ENCODE measurements at regions not wholly inside any gene's neighbourhood (a gene's known extent, or its start where the extent isn't known, plus 50 kb on each side); places are given as distances from the start of the nearest gene placed in this dataset.
A peak's percentile ranks its signal among the peaks of the same experiment; 100 is the strongest.

GRCh38 chr10:113264333-113265131 lies 288.3 kb upstream of the HABP2 start:
- Mint-ChIP-seq H3K36me3 (no peaks in the 10 kb centered on the region), H3K9me3 (no peaks in the 10 kb centered on the region), H3K4me1 (peaks cover 0 to 17% (median 0%) of the 10 kb centered on the region in 4 donors), H3K4me3 (no peak overlapping the region), H3K27ac (no peak overlapping the region), H3K27me3 (peaks cover 9 to 40% (median 16%) of the 10 kb centered on the region in 5 donors)
- POLR2A ChIA-PET, result no interaction called here
- ATAC-seq (no peak), DNase-seq (no peak)

- DNase-seq, result no peak
- Mint-ChIP-seq H3K36me3 (no peaks in the 10 kb centered on the region), H3K9me3 (no peaks in the 10 kb centered on the region), H3K27me3 (peaks cover 13 to 36% (median 14%) of the 10 kb centered on the region in 5 donors), H3K4me1 (peaks cover 0 to 16% (median 0%) of the 10 kb centered on the region in 4 donors), H3K27ac (no peak overlapping the region), H3K4me3 (no peak overlapping the region)
- ATAC-seq, result no peak
- POLR2A ChIA-PET, result no interaction called here
Measured at GRCh38 chr10:113266147-113266546, 286.7 kb upstream of the HABP2 start.

- no peak for DNase-seq
- H3K36me3 Mint-ChIP-seq, result no peaks in the 10 kb centered on the region
Measured at GRCh38 chr10:113267619-113268562, 285.0 kb upstream of the HABP2 start.

GRCh38 chr10:113269333-113269732 lies 283.5 kb upstream of the HABP2 start:
- DNase-seq (no peak), ATAC-seq (no peak)
- POLR2A ChIA-PET, result no interaction called here
- H3K27ac Mint-ChIP-seq, result no peak overlapping the region
- peaks cover 2 to 14% (median 10%) of the 10 kb centered on the region in 5 donors for H3K27me3 Mint-ChIP-seq
- peaks cover 0 to 1% (median 0%) of the 10 kb centered on the region in 9 donors for H3K9me3 Mint-ChIP-seq
- no peak overlapping the region for H3K4me3 Mint-ChIP-seq
- H3K36me3 Mint-ChIP-seq, result no peaks in the 10 kb centered on the region
- H3K4me1 Mint-ChIP-seq, result peaks cover 0 to 16% (median 0%) of the 10 kb centered on the region in 4 donors

More at GRCh38 chr10:113267619-113268562, 285.0 kb upstream of the HABP2 start:
- Mint-ChIP-seq H3K4me3 (no peak overlapping the region), H3K4me1 (peaks cover 0 to 7% (median 0%) of the 10 kb centered on the region in 4 donors), H3K27me3 (peaks cover 7 to 19% (median 13%) of the 10 kb centered on the region in 5 donors), H3K9me3 (no peaks in the 10 kb centered on the region), H3K27ac (no peak overlapping the region)
- no peak for ATAC-seq
- POLR2A ChIA-PET, result no interaction called here

- POLR2A ChIA-PET, result no interaction called here
- H3K4me1 Mint-ChIP-seq, result peaks cover 0 to 13% (median 0%) of the 10 kb centered on the region in 4 donors
- H3K9me3 Mint-ChIP-seq, result peaks cover 0 to 32% (median 15%) of the 10 kb centered on the region in 9 donors
- H3K4me3 Mint-ChIP-seq, result no peak overlapping the region
- H3K27ac Mint-ChIP-seq, result no peak overlapping the region
- no peak for ATAC-seq
- DNase-seq, result no peak
- H3K36me3 Mint-ChIP-seq, result peaks cover 0 to 28% (median 0%) of the 10 kb centered on the region in 3 donors
- H3K27me3 Mint-ChIP-seq, result peaks cover 0 to 8% (median 7%) of the 10 kb centered on the region in 5 donors
Measured at GRCh38 chr10:113272511-113272910, 280.3 kb upstream of the HABP2 start.

- no peak for ATAC-seq
- Mint-ChIP-seq H3K27ac (peak overlapping the region in 2 of 10 donors; percentile 26 to 45), H3K9me3 (peaks cover 0 to 32% (median 15%) of the 10 kb centered on the region in 9 donors), H3K27me3 (peaks cover 0 to 8% (median 6%) of the 10 kb centered on the region in 5 donors), H3K4me3 (peak overlapping the region in 1 of 10 donors; percentile 15), H3K36me3 (peaks cover 0 to 28% (median 0%) of the 10 kb centered on the region in 3 donors), H3K4me1 (peaks cover 0 to 12% (median 0%) of the 10 kb centered on the region in 4 donors)
- POLR2A ChIA-PET, result no interaction called here
- no peak for DNase-seq
Measured at GRCh38 chr10:113273181-113274163, 279.4 kb upstream of the HABP2 start.

GRCh38 chr10:113274176-113274829 lies 278.6 kb upstream of the HABP2 start:
- Mint-ChIP-seq H3K4me1 (peaks cover 0 to 12% (median 0%) of the 10 kb centered on the region in 4 donors), H3K9me3 (peaks cover 0 to 32% (median 15%) of the 10 kb centered on the region in 9 donors), H3K4me3 (no peak overlapping the region), H3K27ac (no peak overlapping the region), H3K27me3 (peaks cover 0 to 8% (median 7%) of the 10 kb centered on the region in 5 donors), H3K36me3 (peaks cover 0 to 28% (median 0%) of the 10 kb centered on the region in 3 donors)
- DNase-seq (no peak), ATAC-seq (no peak)
- POLR2A ChIA-PET, result no interaction called here

- no peak overlapping the region for H3K27ac Mint-ChIP-seq
- peaks cover 0 to 32% (median 15%) of the 10 kb centered on the region in 9 donors for H3K9me3 Mint-ChIP-seq
- H3K27me3 Mint-ChIP-seq, result peaks cover 0 to 4% (median 2%) of the 10 kb centered on the region in 5 donors
- ATAC-seq (no peak), DNase-seq (no peak)
- H3K36me3 Mint-ChIP-seq, result peaks cover 0 to 28% (median 0%) of the 10 kb centered on the region in 3 donors
- no peak overlapping the region for H3K4me3 Mint-ChIP-seq
- peaks cover 0 to 6% (median 0%) of the 10 kb centered on the region in 4 donors for H3K4me1 Mint-ChIP-seq
- POLR2A ChIA-PET, result no interaction called here
Measured at GRCh38 chr10:113278221-113278620, 274.6 kb upstream of the HABP2 start.

GRCh38 chr10:113278664-113279063 lies 274.2 kb upstream of the HABP2 start:
- DNase-seq (no peak), ATAC-seq (no peak)
- no peak overlapping the region for H3K27ac Mint-ChIP-seq
- H3K9me3 Mint-ChIP-seq, result peaks cover 0 to 32% (median 15%) of the 10 kb centered on the region in 9 donors
- peaks cover 0 to 28% (median 0%) of the 10 kb centered on the region in 3 donors for H3K36me3 Mint-ChIP-seq
- H3K4me3 Mint-ChIP-seq, result no peak overlapping the region
- peaks cover 0 to 3% (median 0%) of the 10 kb centered on the region in 5 donors for H3K27me3 Mint-ChIP-seq
- POLR2A ChIA-PET, result no interaction called here
- peaks cover 0 to 2% (median 0%) of the 10 kb centered on the region in 4 donors for H3K4me1 Mint-ChIP-seq

- Mint-ChIP-seq H3K27ac (no peak overlapping the region), H3K4me3 (no peak overlapping the region), H3K4me1 (no peaks in the 10 kb centered on the region), H3K36me3 (peaks cover 0 to 28% (median 0%) of the 10 kb centered on the region in 3 donors), H3K9me3 (peaks cover 0 to 32% (median 15%) of the 10 kb centered on the region in 9 donors), H3K27me3 (peaks cover 0 to 3% (median 0%) of the 10 kb centered on the region in 5 donors)
- POLR2A ChIA-PET, result interaction anchor here (0.6 kb wide), 1 partner anchor 1407 kb away, joined by 4 read pairs; no protein-coding TSS in a partner anchor
- ATAC-seq (no peak), DNase-seq (no peak)
Measured at GRCh38 chr10:113279262-113279661, 273.6 kb upstream of the HABP2 start.

GRCh38 chr10:113282564-113282963 lies 270.3 kb upstream of the HABP2 start:
- Mint-ChIP-seq H3K9me3 (no peaks in the 10 kb centered on the region), H3K4me1 (no peaks in the 10 kb centered on the region), H3K27ac (no peak overlapping the region), H3K36me3 (no peaks in the 10 kb centered on the region), H3K27me3 (peaks cover 0 to 5% (median 1%) of the 10 kb centered on the region in 5 donors), H3K4me3 (no peak overlapping the region)
- no peak for DNase-seq
- no peak for ATAC-seq
- POLR2A ChIA-PET, result no interaction called here

Measured in naive thymus-derived CD8-positive, alpha-beta T cell (primary cell).